Esophagus muscularis mucosa (tissue), 4 donors: ENCODE measurements at regions not wholly inside any gene's neighbourhood (a gene's known extent, or its start where the extent isn't known, plus 50 kb on each side); places are given as distances from the start of the nearest gene placed in this dataset.

Experiments used
- DNase-seq: peaks from one replicate; pipeline ENCODE4 v3.0.0-alpha.2; 2017; ENCODE audit errors: extremely low spot score
- H3K27ac ChIP-seq, 4 donors: fragments of 200-600 bp; sonication (generic); replicated peaks in 1 of 4; 1 replicate in 3 of 4; 2 replicates in 1 of 4; pipeline ENCODE4 v1.5.1; 2016 to 2019; ENCODE audit warnings: mild to moderate bottlenecking in 1 of 4
- H3K27me3 ChIP-seq, 4 donors: fragments of 200-600 bp; sonication (generic); one replicate each; pipeline versions ENCODE4 v1.5.1 to v1.6.0; 2016 to 2019
- H3K36me3 ChIP-seq, 4 donors: fragments of 200-600 bp; sonication (generic); one replicate each; pipeline ENCODE4 v1.5.1; 2016 to 2019
- H3K4me1 ChIP-seq, 4 donors: fragments of 200-600 bp; sonication (generic); one replicate each; pipeline ENCODE4 v1.5.1; 2016 to 2019
- H3K4me3 ChIP-seq, 4 donors: fragments of 200-600 bp; sonication (generic); 1 replicate in 2 of 4; 2 replicates in 2 of 4; pipeline ENCODE4 v1.5.1; 2016 to 2019; ENCODE audit warnings: mild to moderate bottlenecking in 4 of 4, moderate library complexity in 1 of 4
- H3K9me3 ChIP-seq, 4 donors: fragments of 200-600 bp; sonication (generic); 1 replicate in 3 of 4; 2 replicates in 1 of 4; pipeline ENCODE4 v1.5.1; 2016 to 2019
- EP300 ChIP-seq: sonication (generic); formaldehyde crosslinking; IDR thresholded peaks from one replicate; pipeline ENCODE4 v1.6.1; 2017; ENCODE audit warnings: antibody characterized with exemption
- POLR2A ChIP-seq: fragments of 450-650 bp; IDR thresholded peaks from one replicate; pipeline ENCODE4 v1.6.1; 2017; ENCODE audit warnings: antibody characterized with exemption, moderate library complexity, mild to moderate bottlenecking, low read depth
- POLR2AphosphoS5 ChIP-seq, 2 donors: sonication (generic); formaldehyde crosslinking; IDR thresholded peaks; one replicate each; pipeline ENCODE4 v1.6.1; 2017; ENCODE audit warnings: antibody characterized with exemption in 2 of 2
- WGBS: methylation state at CpG from one replicate; pipeline ENCODE4 v1.1.5; 2018; 5-methylcytosine and 5-hydroxymethylcytosine counted together
- intact Hi-C: fragments of 100-400 bp; cut with DNase I; formaldehyde crosslinking; loops from one replicate; pipeline ENCODE4 v1.15.1; 2023
- TF ChIP-seq, protein P1 (sequence below), 3 experiments: fragments of 200-600 bp in 2 of 3; fragments of 450-650 bp in 1 of 3; sonication (generic) in 2 of 3; IDR thresholded peaks; one replicate each; pipeline ENCODE4 v1.5.1; 2017 to 2019; ENCODE audit warnings: antibody characterized with exemption in 3 of 3, mild to moderate bottlenecking in 2 of 3, moderate library complexity in 1 of 3

DNA sequence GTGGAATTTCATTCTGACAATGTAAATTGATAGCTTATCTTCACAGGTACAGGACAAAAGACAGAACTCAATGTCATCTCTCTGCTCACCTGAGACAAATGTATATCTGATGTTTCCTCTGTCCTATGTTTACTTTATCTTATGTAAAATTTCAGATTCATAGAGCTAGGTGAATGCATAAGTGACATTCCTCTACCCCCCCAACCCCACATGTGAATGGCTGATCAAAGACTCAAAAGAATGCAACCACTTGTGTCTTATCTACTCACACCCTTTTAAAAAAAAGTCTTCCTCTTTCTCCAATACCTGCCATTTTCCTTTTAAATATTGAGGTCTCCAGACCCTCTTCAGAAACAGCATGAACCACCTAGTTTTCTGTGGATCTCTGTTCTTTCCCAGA, 736.6 kb upstream of the SEL1L start:
- no peaks in the 10 kb centered on the region for H3K9me3 ChIP-seq
- TF ChIP-seq, protein P1, sequence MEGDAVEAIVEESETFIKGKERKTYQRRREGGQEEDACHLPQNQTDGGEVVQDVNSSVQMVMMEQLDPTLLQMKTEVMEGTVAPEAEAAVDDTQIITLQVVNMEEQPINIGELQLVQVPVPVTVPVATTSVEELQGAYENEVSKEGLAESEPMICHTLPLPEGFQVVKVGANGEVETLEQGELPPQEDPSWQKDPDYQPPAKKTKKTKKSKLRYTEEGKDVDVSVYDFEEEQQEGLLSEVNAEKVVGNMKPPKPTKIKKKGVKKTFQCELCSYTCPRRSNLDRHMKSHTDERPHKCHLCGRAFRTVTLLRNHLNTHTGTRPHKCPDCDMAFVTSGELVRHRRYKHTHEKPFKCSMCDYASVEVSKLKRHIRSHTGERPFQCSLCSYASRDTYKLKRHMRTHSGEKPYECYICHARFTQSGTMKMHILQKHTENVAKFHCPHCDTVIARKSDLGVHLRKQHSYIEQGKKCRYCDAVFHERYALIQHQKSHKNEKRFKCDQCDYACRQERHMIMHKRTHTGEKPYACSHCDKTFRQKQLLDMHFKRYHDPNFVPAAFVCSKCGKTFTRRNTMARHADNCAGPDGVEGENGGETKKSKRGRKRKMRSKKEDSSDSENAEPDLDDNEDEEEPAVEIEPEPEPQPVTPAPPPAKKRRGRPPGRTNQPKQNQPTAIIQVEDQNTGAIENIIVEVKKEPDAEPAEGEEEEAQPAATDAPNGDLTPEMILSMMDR (IDR thresholded peaks at IDR 0.05), result no peak
- TF ChIP-seq EP300 (no peak), POLR2AphosphoS5 (IDR thresholded peaks at IDR 0.05) (no peak), POLR2A (no peak)
- DNase-seq, result no peak
- no peaks in the 10 kb centered on the region for H3K27me3 ChIP-seq
- no peak overlapping the region for H3K4me3 ChIP-seq
- H3K4me1 ChIP-seq, result no peaks in the 10 kb centered on the region
- intact Hi-C loops, result no loop called here
- no peak overlapping the region for H3K27ac ChIP-seq
- H3K36me3 ChIP-seq, result no peaks in the 10 kb centered on the region

DNA sequence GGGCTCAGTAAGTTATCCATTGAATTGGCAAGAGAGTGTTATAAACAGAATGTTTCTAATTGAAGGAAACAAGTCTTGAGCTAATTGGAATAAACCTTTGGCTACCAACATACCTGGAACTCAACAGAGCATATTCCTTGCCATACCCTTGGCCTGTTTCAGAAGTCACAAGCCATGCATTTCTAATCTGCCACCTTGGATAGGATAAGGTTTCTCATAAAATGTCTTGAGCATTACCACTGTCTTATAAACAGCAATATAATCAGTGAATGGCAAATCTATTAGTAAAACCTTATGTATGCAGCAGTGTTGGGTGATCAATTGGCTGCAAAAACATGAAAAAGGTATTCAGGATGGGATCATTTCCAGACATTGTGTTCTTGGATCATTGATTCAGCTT, 765.2 kb upstream of the SEL1L start:
- H3K27me3 ChIP-seq, result no peaks in the 10 kb centered on the region
- no peak overlapping the region for H3K4me3 ChIP-seq
- intact Hi-C loops, result no loop called here
- no peak for TF ChIP-seq EP300
- no peak for TF ChIP-seq POLR2AphosphoS5 (IDR thresholded peaks at IDR 0.05)
- no peak for TF ChIP-seq POLR2A
- TF ChIP-seq, protein P1 (IDR thresholded peaks at IDR 0.05), result no peak
- H3K36me3 ChIP-seq, result no peaks in the 10 kb centered on the region
- H3K4me1 ChIP-seq, result no peaks in the 10 kb centered on the region
- DNase-seq, result no peak
- no peaks in the 10 kb centered on the region for H3K9me3 ChIP-seq
- no peak overlapping the region for H3K27ac ChIP-seq

DNA sequence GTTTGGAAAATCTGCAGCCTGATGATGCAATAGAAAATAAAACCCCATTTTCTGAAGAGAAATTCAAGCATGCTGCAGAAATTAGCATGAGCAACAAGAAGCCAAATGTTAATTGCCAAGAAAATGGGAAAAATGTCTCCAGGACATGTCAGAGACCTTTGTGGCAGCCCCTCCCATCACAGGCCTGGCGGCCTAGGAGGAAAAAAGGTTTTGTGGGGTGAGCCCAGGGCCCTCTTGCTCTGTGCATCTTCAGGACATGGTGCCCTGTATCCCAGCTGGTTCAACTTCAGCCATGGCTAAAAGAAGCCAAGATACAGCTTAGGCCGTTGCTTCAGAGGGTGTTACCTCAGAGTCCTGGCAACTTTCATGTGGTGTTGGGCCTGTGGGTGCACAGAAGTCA, 775.5 kb upstream of the SEL1L start:
- Histone ChIP-seq H3K4me1 (no peaks in the 10 kb centered on the region), H3K27ac (no peak overlapping the region), H3K4me3 (no peak overlapping the region), H3K36me3 (no peaks in the 10 kb centered on the region), H3K27me3 (no peaks in the 10 kb centered on the region), H3K9me3 (no peaks in the 10 kb centered on the region)
- WGBS, result 72% methylated on average over 2 of the region's 2 CpGs
- intact Hi-C loops, result no loop called here
- DNase-seq, result no peak
- TF ChIP-seq POLR2AphosphoS5 (IDR thresholded peaks at IDR 0.05), result no peak
- no peak for TF ChIP-seq POLR2A
- TF ChIP-seq, protein P1 (IDR thresholded peaks at IDR 0.05), result no peak
- no peak for TF ChIP-seq EP300

DNA sequence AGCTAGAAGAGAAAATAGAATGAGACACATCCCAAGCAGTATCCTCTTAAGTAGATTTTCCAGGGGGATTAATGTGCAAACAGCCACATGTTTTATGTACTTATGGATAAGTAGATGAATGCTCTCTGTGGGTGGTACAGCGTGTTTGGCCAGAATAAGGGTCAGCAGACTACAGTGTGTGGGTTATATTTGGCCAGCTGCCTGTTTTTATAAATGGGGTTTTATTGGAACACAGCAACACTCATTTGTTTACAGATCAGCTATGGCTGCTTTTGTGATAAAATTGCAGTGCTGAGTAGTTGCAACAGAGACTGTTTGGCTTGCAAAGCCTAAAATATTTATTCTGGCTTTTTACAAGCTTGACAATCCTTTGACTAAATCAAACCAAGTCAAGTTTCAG, 780.2 kb upstream of the SEL1L start:
- intact Hi-C loops, result no loop called here
- DNase-seq, result no peak
- Histone ChIP-seq H3K9me3 (peaks cover 0 to 7% (median 1%) of the 10 kb centered on the region in 4 donors), H3K4me1 (no peaks in the 10 kb centered on the region), H3K27me3 (no peaks in the 10 kb centered on the region), H3K36me3 (no peaks in the 10 kb centered on the region), H3K4me3 (no peak overlapping the region), H3K27ac (no peak overlapping the region)
- TF ChIP-seq POLR2AphosphoS5 (IDR thresholded peaks at IDR 0.05) (no peak), EP300 (no peak), POLR2A (no peak)
- TF ChIP-seq, protein P1 (IDR thresholded peaks at IDR 0.05), result no peak
- 53% methylated on average over 1 of the region's 1 CpG for WGBS

DNA sequence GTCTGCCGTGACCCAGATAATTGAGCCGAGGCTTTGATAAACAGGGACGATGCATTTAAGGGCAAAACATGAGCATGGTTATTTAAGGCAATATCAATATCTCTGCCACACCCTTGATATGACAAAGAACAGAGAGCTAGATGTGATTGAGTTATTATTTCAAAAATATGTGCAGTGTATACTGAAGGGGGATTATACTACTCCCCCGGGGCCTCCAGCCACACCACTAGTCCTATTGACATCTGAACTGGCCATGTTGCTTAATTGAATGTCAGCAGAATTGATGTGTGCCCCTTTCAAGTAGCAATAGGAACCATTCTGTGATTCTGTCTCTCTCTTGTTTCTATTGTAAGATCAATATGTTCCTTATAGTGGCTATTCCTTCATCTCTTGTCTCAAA, 794.8 kb upstream of the SEL1L start:
- intact Hi-C loops, result no loop called here
- no peak for DNase-seq
- no peaks in the 10 kb centered on the region for H3K36me3 ChIP-seq
- no peak overlapping the region for H3K4me3 ChIP-seq
- peaks cover 0 to 22% (median 13%) of the 10 kb centered on the region in 4 donors for H3K9me3 ChIP-seq
- no peaks in the 10 kb centered on the region for H3K27me3 ChIP-seq
- no peaks in the 10 kb centered on the region for H3K4me1 ChIP-seq
- TF ChIP-seq POLR2AphosphoS5 (IDR thresholded peaks at IDR 0.05) (no peak), POLR2A (no peak), EP300 (no peak)
- TF ChIP-seq, protein P1 (IDR thresholded peaks at IDR 0.05), result no peak
- 87% methylated on average over 4 of the region's 4 CpGs for WGBS
- H3K27ac ChIP-seq, result no peak overlapping the region
